Gastroesophageal sphincter (tissue), 4 donors: ENCODE measurements at regions not wholly inside any gene's neighbourhood (a gene's known extent, or its start where the extent isn't known, plus 50 kb on each side); places are given as distances from the start of the nearest gene placed in this dataset.

Experiments
- ATAC-seq: fragments of 150-250 bp; one replicate; pipeline ENCODE4 v1.9.1; 2016; ENCODE audit warnings: mild to moderate bottlenecking, moderate library complexity
- H3K27ac ChIP-seq, 4 donors: fragments of 200-600 bp; sonication (generic) in 3 of 4; 1 replicate in 3 of 4; 2 replicates in 1 of 4; pipeline ENCODE4 v1.5.1; 2016 to 2019
- H3K27me3 ChIP-seq: fragments of 200-600 bp; sonication (generic); one replicate; pipeline ENCODE4 v1.5.1; 2019
- H3K36me3 ChIP-seq, 2 donors: fragments of 200-600 bp; sonication (generic); one replicate each; pipeline ENCODE4 v1.5.1; 2019; ENCODE audit warnings: control low read depth in 1 of 2
- H3K4me1 ChIP-seq, 3 donors: fragments of 200-600 bp; sonication (generic); 1 replicate in 2 of 3; 2 replicates in 1 of 3; pipeline ENCODE4 v1.5.1; 2016 to 2019; ENCODE audit warnings: control low read depth in 2 of 3
- H3K4me3 ChIP-seq, 2 donors: fragments of 200-600 bp; sonication (generic); one replicate each; pipeline ENCODE4 v1.5.1; 2019; ENCODE audit warnings: mild to moderate bottlenecking in 1 of 2, moderate library complexity in 1 of 2
- H3K9me3 ChIP-seq, 3 donors: fragments of 200-600 bp; sonication (generic); one replicate each; pipeline ENCODE4 v1.5.1; 2017 to 2019; ENCODE audit warnings: control low read depth in 2 of 3
- EP300 ChIP-seq: sonication (generic); formaldehyde crosslinking; IDR thresholded peaks from one replicate; pipeline ENCODE4 v1.6.1; 2017; ENCODE audit warnings: antibody characterized with exemption, mild to moderate bottlenecking
- POLR2A ChIP-seq, 2 donors: fragments of 450-650 bp; IDR thresholded peaks; one replicate each; pipeline ENCODE4 v1.6.1; 2017; ENCODE audit warnings: antibody characterized with exemption in 2 of 2, mild to moderate bottlenecking in 2 of 2, moderate library complexity in 1 of 2
- POLR2AphosphoS5 ChIP-seq: sonication (generic); formaldehyde crosslinking; IDR thresholded peaks from one replicate; pipeline ENCODE4 v1.6.1; 2017; ENCODE audit warnings: antibody characterized with exemption
- WGBS, 2 donors: methylation state at CpG; one replicate each; pipeline ENCODE4 v1.1.5; 2018; ENCODE audit warnings: low coverage in 1 of 2; 5-methylcytosine and 5-hydroxymethylcytosine counted together
- TF ChIP-seq, protein P1 (sequence below), 4 experiments: fragments of 200-600 bp in 2 of 4; fragments of 450-650 bp in 2 of 4; sonication (generic) in 1 of 4; IDR thresholded peaks; one replicate each; pipeline ENCODE4 v1.5.1; 2017 to 2019; ENCODE audit warnings: antibody characterized with exemption in 4 of 4, mild to moderate bottlenecking in 2 of 4, moderate library complexity in 2 of 4

DNA sequence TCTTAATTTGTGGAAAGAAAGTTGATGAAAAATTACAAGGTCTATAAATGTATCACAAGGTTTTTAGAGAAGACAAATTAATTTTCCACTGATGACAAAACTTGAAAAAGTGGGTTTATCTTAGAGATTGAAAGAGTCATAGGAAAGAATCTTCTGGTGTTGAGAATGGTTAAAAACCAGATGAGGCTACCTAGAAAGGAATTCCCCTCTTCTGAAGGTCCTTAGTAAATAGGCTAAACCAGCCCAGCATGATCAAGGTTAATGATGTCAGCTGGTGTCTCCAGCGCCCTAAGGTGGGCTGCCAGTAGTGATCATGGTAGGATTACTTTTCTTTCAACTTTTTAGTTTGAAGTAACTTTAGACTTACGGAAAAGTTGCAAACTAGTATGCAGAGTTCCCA, 71.8 kb upstream of the PGRMC2 start:
- Histone ChIP-seq H3K36me3 (no peaks in the 10 kb centered on the region), H3K4me1 (peaks cover 0 to 19% (median 2%) of the 10 kb centered on the region in 3 donors), H3K27ac (no peak overlapping the region), H3K4me3 (no peak overlapping the region), H3K9me3 (no peaks in the 10 kb centered on the region), H3K27me3 (no peaks in the 10 kb centered on the region)
- 76 to 85% methylated on average over 2 of the region's 2 CpGs for WGBS, 2 donors
- ATAC-seq, result no peak
- TF ChIP-seq, protein P1, sequence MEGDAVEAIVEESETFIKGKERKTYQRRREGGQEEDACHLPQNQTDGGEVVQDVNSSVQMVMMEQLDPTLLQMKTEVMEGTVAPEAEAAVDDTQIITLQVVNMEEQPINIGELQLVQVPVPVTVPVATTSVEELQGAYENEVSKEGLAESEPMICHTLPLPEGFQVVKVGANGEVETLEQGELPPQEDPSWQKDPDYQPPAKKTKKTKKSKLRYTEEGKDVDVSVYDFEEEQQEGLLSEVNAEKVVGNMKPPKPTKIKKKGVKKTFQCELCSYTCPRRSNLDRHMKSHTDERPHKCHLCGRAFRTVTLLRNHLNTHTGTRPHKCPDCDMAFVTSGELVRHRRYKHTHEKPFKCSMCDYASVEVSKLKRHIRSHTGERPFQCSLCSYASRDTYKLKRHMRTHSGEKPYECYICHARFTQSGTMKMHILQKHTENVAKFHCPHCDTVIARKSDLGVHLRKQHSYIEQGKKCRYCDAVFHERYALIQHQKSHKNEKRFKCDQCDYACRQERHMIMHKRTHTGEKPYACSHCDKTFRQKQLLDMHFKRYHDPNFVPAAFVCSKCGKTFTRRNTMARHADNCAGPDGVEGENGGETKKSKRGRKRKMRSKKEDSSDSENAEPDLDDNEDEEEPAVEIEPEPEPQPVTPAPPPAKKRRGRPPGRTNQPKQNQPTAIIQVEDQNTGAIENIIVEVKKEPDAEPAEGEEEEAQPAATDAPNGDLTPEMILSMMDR (IDR thresholded peaks at IDR 0.05), result no peak
- no peak for TF ChIP-seq EP300
- TF ChIP-seq POLR2A (IDR thresholded peaks at IDR 0.05), result no peak
- TF ChIP-seq POLR2AphosphoS5, result no peak

- Histone ChIP-seq H3K36me3 (no peaks in the 10 kb centered on the region), H3K27ac (no peak overlapping the region), H3K4me1 (peaks cover 0 to 24% (median 2%) of the 10 kb centered on the region in 3 donors), H3K9me3 (no peaks in the 10 kb centered on the region), H3K27me3 (no peaks in the 10 kb centered on the region), H3K4me3 (no peak overlapping the region)
- ATAC-seq, result no peak
- WGBS, 2 donors, result 39 to 54% methylated on average over 2 of the region's 2 CpGs
- TF ChIP-seq, protein P1 (IDR thresholded peaks at IDR 0.05), result no peak
- TF ChIP-seq POLR2A (IDR thresholded peaks at IDR 0.05), result no peak
- TF ChIP-seq POLR2AphosphoS5, result no peak
- TF ChIP-seq EP300, result no peak
Measured at GRCh38 chr4:128358913-128359279, 71.3 kb upstream of the PGRMC2 start.

DNA sequence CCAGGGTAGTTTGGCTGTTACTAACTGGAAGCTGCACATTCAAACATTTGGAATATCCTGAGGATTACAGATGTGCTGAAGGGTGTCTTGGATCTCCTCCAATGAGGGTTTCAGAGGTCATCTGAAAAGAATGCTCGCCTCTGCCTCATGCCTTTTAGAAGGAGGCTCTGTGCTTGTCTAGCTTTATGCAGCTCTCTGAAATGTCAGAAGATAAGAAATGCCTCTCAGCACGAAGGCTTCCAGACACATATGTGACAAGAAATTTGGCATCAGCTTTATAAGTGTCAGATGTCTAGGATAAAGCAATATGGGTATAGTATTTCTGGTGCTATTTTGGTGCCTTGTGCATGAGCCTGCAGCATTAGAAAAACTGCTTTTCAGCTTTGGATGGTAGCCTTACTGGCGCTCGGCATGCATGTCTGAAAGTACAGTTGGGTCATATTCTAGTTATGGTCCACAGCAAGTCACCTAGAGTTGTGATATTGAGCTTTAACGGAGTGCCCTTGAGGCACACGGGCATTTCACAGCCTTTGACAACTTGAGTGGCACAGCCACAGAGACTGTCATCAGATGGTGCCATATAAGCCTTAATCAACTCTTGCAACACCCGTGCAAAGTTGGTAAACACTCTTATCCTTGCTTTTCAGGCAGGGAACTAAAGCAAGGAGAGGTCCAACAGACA, 70.8 kb upstream of the PGRMC2 start:
- no peak overlapping the region for H3K4me3 ChIP-seq
- ATAC-seq, result no peak
- peaks cover 0 to 25% (median 2%) of the 10 kb centered on the region in 3 donors for H3K4me1 ChIP-seq
- TF ChIP-seq, protein P1 (IDR thresholded peaks at IDR 0.05), result no peak
- TF ChIP-seq POLR2AphosphoS5 (no peak), EP300 (no peak), POLR2A (IDR thresholded peaks at IDR 0.05) (no peak)
- H3K27me3 ChIP-seq, result no peaks in the 10 kb centered on the region
- 17 to 54% methylated on average over 2 to 3 of the region's 7 CpGs for WGBS, 2 donors
- no peaks in the 10 kb centered on the region for H3K9me3 ChIP-seq
- no peak overlapping the region for H3K27ac ChIP-seq
- no peaks in the 10 kb centered on the region for H3K36me3 ChIP-seq

- no peak for ATAC-seq
- Histone ChIP-seq H3K9me3 (no peaks in the 10 kb centered on the region), H3K36me3 (no peaks in the 10 kb centered on the region), H3K4me3 (no peak overlapping the region), H3K4me1 (peaks cover 0 to 25% (median 2%) of the 10 kb centered on the region in 3 donors), H3K27me3 (no peaks in the 10 kb centered on the region), H3K27ac (no peak overlapping the region)
- TF ChIP-seq, protein P1 (IDR thresholded peaks at IDR 0.05), result no peak
- TF ChIP-seq POLR2AphosphoS5 (no peak), EP300 (no peak), POLR2A (IDR thresholded peaks at IDR 0.05) (no peak)
- WGBS, 2 donors, result 56 to 64% methylated on average over 2 of the region's 2 CpGs
Measured at GRCh38 chr4:128357286-128357685, 69.7 kb upstream of the PGRMC2 start.

- Histone ChIP-seq H3K36me3 (no peaks in the 10 kb centered on the region), H3K9me3 (no peaks in the 10 kb centered on the region), H3K27me3 (no peaks in the 10 kb centered on the region), H3K4me1 (peaks cover 0 to 25% (median 2%) of the 10 kb centered on the region in 3 donors), H3K27ac (no peak overlapping the region), H3K4me3 (no peak overlapping the region)
- no peak for ATAC-seq
- TF ChIP-seq, protein P1 (IDR thresholded peaks at IDR 0.05), result no peak
- TF ChIP-seq POLR2AphosphoS5 (no peak), POLR2A (IDR thresholded peaks at IDR 0.05) (no peak), EP300 (no peak)
- 76 to 100% methylated on average over 1 to 4 of the region's 4 CpGs for WGBS, 2 donors
Measured at GRCh38 chr4:128355305-128355704, 67.7 kb upstream of the PGRMC2 start.
